ENCODE measurements at regions not wholly inside any gene's neighbourhood (a gene's known extent, or its start where the extent isn't known, plus 50 kb on each side); places are given as distances from the start of the nearest gene placed in this dataset.
"Not testable (repeated sequence)": the region's sequence is repeated elsewhere in the genome, so short reads cannot be mapped to it uniquely, and the experiment has no call there.

- DNase-seq: no peak
These were observed 102.1 kb upstream of the GPR6 start for GRCh38 chr6:109875973-109876372.

GRCh38 chr6:109877028-109878004 lies 100.8 kb upstream of the GPR6 start:
- no peak for DNase-seq

GRCh38 chr6:109878005-109878690 lies 100.0 kb upstream of the GPR6 start:
- DNase-seq: not testable (repeated sequence)

- DNase-seq: not testable (repeated sequence)
These were observed 99.0 kb upstream of the GPR6 start for GRCh38 chr6:109879081-109879480.

GRCh38 chr6:109879521-109879920 lies 98.6 kb upstream of the GPR6 start:
- DNase-seq: no peak

GRCh38 chr6:109881069-109881468 lies 97.0 kb upstream of the GPR6 start:
- not testable (repeated sequence) for DNase-seq

- not testable (repeated sequence) for DNase-seq
These were observed 96.1 kb upstream of the GPR6 start for GRCh38 chr6:109881953-109882490.

- no peak for DNase-seq
These were observed 86.2 kb upstream of the GPR6 start for GRCh38 chr6:109891924-109892323.

GRCh38 chr6:109892451-109893435 lies 85.4 kb upstream of the GPR6 start:
- peak; percentile 94 for DNase-seq

GRCh38 chr6:109893606-109894005 lies 84.5 kb upstream of the GPR6 start:
- DNase-seq: no peak

GRCh38 chr6:109894181-109894580 lies 83.9 kb upstream of the GPR6 start:
- no peak for DNase-seq

- no peak for DNase-seq
These were observed 81.8 kb upstream of the GPR6 start for GRCh38 chr6:109896341-109896740.

- DNase-seq: no peak
These were observed 81.1 kb upstream of the GPR6 start for GRCh38 chr6:109897025-109897424.

GRCh38 chr6:109897561-109898080 lies 80.5 kb upstream of the GPR6 start:
- no peak for DNase-seq

- DNase-seq: no peak
These were observed 76.1 kb upstream of the GPR6 start for GRCh38 chr6:109901976-109902375.

GRCh38 chr6:109902870-109903269 lies 75.2 kb upstream of the GPR6 start:
- DNase-seq: no peak

GRCh38 chr6:109910571-109910970 lies 67.5 kb upstream of the GPR6 start:
- no peak for DNase-seq

- no peak for DNase-seq
These were observed 66.0 kb upstream of the GPR6 start for GRCh38 chr6:109912118-109912517.

- DNase-seq: no peak
These were observed 65.2 kb upstream of the GPR6 start for GRCh38 chr6:109912952-109913351.

GRCh38 chr6:109915748-109916147 lies 62.4 kb upstream of the GPR6 start:
- DNase-seq: not testable (repeated sequence)

- DNase-seq: no peak
These were observed 61.4 kb upstream of the GPR6 start for GRCh38 chr6:109916759-109917158.

GRCh38 chr6:109918227-109918626 lies 59.9 kb upstream of the GPR6 start:
- no peak for DNase-seq
